HEK293T (cell line): ENCODE measurements at regions not wholly inside any gene's neighbourhood (a gene's known extent, or its start where the extent isn't known, plus 50 kb on each side); places are given as distances from the start of the nearest gene placed in this dataset.

ENCODE experiments used
- ELF4 ChIP-seq: fragments of 450-650 bp; IDR thresholded peaks from 2 replicates; pipeline ENCODE4 v1.6.1; 2017; ENCODE audit warnings: antibody characterized with exemption
- FOXA1 ChIP-seq: fragments of 450-650 bp; IDR thresholded peaks from 2 replicates; pipeline ENCODE4 v1.6.1; 2016; ENCODE audit warnings: mild to moderate bottlenecking
- NFRKB ChIP-seq: fragments of 450-650 bp; IDR thresholded peaks from 2 replicates; pipeline ENCODE4 v1.6.1; 2016; ENCODE audit warnings: mild to moderate bottlenecking, moderate library complexity

DNA sequence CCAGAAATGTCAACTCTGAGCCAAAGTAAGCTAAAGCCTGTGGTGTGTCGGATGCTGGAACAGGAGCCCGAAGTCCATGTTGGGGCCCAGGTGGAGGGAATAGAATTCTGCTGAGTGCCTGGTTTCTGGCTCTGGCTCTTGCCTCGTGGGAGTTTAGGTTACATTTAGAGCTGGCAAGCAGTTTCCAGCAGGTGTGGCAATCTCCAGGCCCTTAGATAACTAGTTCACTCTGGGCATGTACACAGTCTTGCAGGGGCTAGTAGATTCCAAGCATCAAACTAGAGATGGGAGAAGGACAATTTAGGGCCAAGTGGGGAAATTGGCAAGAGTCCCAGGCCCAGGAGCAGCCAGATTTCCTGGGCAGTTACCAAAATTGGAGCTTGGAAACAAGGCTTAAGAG, 56.3 kb upstream of the STOX2 start:
- no peak for TF ChIP-seq NFRKB
- no peak for TF ChIP-seq FOXA1
- TF ChIP-seq ELF4 = no peak
